SKM-1 (cell line): ENCODE measurements at regions not wholly inside any gene's neighbourhood (a gene's known extent, or its start where the extent isn't known, plus 50 kb on each side); places are given as distances from the start of the nearest gene placed in this dataset.
"Not testable (repeated sequence)": the region's sequence is repeated elsewhere in the genome, so short reads cannot be mapped to it uniquely, and the experiment has no call there.

Experiments
- DNase-seq: peaks from one replicate; lab custom pipeline; 2025; ENCODE audit not compliant: unreplicated experiment; lab: John Stamatoyannopoulos, UW

DNA sequence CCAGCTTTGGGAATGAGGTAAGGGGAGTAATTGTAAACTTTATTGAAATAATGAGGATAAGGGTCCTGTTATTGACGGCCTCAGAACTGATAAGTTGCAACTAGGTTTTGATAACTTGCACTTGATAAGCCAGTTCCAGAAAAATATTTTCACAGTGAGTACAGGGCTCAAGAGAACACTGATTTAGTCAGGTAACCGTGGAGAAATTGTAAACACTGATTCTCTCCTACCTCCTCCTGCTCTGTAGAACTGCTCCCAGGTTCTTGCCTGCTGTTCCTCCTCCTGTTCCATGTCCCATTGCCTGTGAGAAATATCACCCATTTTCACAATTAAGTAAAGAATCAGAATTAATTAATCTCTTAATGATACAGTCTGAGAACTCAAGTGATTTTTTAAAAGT lies 55.0 kb upstream of the CXXC4 start:
- DNase-seq = no peak

DNA sequence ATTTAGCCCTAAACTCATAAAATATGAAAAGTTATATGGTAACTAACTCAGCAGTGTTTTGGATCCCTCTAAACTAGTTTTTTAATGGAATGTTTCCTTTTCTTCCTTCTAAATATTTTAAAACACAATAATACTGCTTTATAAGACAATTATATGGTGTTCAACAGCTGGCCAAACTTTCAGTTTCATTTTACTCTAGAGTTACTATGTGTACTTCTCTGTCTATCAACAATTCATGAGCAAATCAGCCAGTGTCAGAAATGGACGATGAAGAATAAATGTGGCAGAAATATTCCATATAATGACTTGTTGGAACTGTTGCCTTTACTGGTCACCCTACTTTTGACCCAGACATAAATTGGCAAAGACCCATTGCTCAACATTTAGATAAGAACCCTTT lies 64.8 kb upstream of the CXXC4 start:
- no peak for DNase-seq

DNA sequence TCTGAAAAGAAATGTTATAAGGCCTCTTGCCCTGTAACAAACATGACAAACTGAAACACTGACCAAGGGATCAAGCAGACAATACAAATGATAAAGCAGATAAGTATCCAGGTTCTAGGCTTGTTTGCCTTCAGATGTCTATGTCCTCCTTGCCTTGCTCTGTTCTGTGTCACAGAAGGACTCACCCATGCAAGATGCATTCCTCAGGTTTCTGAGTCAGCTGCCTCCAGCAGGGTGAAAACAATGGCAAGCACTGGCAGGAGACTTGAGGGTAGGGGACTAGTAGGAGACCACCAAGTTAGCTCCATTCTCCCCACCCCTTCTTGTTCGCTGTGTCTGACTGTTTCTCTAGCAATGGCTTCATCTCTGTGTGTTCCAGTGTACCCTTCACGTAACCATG lies 76.6 kb upstream of the CXXC4 start:
- no peak for DNase-seq

DNA sequence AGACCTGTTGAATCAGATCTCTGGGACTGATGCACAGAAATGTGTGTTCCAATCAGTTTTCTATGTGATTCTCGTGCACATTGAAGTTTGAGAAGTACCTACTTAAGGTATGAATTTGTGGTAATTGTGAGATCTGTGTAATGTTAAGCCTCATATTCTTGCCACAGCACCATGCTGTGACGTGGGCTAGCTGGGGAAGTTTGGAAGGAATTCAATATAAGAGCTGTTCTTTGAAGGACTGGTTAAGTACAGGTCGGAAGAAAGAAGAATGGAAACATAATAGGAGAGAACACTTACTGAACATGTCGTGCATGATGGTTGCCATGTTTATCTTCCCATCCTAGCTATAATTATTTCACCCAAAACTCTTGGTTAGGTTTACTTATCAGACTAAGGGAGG lies 79.7 kb upstream of the CXXC4 start:
- DNase-seq = no peak

DNA sequence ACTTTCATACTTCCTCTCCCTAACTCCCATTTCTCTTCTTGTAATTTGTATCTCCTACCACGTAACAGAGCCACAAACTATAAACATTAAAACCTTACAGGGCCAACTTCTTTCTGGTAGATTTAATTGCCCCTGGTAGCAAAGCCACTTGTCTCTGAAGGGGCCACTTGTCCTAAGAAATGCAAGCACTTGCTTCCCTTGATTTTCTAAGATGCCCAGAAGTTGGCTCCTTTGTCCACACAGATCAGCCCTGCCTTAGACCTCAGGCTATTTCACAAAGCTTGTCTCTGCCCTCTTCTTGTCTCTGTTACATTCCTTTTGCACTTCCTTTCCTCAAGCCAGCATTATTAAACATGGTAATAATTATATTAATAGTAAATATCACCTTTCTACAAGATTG lies 80.6 kb upstream of the CXXC4 start:
- no peak for DNase-seq

DNA sequence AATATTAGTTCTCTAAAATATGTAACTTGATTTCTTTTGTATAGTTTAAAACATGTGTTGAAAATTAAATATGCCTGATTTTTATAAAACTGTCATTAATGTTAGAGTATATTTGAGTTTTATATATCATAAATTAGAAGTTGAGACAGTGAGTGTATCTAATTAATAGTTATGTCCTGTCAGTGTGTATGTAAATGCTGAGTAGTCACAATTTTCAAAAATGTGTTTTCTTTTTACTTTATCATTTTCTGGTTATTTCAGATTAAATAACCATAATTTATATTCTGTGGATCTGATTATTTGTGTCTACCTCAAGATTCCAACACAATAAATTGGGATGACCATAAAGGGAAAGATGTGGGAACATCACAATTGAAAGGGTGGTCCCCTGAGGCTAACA lies 82.7 kb upstream of the CXXC4 start:
- no peak for DNase-seq

DNA sequence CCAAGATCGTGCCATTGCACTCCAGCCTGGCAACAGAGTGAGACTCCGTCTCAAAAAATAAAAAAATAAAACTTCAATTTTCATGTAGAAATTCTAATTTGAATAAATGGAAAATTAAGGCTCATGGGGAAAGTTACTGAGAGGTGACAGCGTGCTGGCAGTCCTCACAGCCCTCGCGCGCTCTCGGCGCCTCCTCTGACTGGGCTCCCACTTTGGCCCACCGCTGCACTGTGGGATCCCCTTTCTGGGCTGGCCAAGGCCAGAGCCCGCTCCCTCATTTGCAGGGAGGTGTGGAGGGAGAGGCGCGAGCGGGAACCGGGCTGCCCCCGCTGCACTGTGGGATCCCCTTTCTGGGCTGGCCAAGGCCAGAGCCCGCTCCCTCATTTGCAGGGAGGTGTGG lies 86.8 kb upstream of the CXXC4 start:
- not testable (repeated sequence) for DNase-seq

DNA sequence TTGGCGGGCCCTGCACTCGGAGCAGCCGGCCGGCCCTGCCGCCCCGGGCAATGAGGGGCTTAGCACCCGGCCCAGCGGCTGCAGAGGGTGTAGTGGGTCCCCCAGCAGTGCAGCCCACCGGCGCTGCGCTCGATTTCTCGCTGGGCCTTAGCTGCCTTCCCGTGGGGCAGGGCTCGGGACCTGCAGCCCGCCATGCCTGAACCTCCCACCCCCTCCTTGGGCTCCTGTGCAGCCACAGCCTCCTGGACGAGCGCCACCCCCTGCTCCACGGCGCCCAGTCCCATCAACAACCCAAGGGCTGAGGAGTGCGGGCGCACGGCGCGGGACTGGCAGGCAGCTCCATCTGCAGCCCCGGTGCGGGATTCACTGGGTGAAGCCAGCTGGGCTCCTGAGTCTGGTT lies 87.4 kb upstream of the CXXC4 start:
- DNase-seq = not testable (repeated sequence)

DNA sequence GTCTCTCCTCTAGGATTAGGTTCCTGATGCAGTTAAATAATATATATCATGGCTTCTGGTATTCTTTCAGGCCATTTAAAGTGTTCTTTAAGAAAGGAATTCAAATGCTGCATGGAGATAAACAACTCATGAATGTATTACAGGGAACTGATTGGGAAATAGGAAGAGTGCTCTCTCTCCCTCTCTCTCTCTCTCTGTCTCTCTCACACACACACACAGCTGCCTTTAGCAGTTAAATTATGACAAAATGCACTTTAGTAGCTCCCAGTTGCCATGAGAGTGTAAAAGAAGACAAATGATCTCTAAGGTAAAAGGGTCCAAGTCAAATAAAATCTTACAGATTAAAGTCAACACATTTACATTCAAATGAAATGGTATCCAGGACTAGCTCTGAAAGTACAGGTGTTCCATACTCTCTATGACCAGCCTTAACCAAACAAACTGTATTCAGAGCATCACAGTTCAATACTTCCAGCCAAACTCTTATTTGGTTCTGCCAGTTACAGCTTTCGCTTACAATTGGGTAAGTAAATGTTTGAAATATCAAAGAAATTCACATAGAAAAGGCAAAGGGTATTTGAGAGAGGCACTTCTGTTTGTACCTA lies 94.7 kb upstream of the CXXC4 start:
- DNase-seq = no peak

DNA sequence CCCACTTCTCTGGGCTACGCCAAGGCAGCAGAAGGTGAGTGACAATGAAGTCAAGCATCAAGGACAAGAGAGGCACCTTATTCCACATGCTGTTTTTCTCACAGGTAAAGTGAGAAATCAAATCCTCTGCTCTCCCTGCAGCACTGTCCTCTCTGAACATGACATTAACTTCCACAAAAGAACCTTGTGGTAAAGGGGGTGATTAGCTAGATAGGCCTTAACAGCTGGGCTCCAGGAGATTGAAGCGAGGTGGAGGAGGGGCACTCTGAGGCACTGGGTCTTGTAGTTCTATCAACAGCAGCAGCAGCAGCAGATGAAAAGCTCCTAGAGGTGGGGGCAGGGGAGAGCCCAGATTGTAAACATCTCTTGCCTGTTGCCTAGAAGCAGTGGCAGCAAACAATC lies 96.8 kb upstream of the CXXC4 start:
- no peak for DNase-seq

DNA sequence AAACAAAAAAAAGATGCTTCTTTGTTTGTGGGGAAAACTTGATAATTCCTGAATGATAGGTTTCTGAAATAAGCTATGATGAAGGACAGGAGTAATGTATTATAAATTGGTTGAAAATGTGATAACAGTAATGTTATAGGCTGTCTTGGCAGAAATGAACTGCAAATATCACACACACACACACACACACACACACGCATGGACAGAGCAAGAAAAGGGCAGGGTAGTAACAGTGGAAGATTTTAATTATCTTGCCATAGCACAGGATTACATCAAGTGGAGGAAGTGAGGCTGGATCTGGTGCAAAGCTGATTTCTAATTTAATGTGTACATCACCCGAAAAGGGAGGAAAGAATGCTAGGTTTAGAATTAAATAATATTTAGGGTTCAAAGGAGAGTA lies 97.5 kb upstream of the CXXC4 start:
- DNase-seq = no peak

DNA sequence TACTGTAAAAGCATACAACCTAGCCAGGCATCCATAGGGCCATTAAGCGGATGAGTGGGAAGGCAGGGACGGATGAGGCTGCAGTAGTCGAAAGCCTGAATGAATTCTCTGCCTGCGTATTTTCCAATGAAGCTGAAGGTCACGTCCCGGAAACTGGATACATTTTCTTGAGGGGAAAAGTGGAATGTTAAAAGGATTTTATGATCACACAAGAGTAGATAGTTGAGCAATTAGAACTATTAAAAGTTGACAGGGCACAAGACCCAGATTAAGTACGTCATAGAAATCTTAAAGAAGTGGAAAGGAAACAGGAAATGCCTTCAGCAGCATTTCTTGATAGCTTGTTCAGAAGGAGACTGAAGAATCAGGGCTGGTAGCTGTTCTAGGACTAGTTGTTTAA lies 98.3 kb upstream of the CXXC4 start:
- no peak for DNase-seq

DNA sequence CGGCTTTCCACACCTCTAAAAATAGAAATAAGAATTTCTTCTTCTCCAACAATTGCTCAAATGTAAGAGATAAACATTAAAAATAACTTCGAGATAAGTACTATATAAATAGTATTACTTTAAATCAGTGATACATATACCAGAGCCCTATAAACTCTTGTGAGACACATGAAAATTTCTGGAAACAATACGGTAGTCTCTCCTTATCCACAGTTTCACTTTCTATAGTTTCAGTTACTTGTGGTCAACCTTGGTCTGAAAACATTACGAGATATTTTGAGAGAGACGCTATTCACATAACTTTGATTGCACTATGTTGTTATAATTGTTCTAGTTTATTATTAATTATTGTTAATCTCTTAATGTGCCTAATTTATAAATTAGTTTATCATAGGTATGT lies 101.5 kb upstream of the CXXC4 start:
- DNase-seq = no peak

DNA sequence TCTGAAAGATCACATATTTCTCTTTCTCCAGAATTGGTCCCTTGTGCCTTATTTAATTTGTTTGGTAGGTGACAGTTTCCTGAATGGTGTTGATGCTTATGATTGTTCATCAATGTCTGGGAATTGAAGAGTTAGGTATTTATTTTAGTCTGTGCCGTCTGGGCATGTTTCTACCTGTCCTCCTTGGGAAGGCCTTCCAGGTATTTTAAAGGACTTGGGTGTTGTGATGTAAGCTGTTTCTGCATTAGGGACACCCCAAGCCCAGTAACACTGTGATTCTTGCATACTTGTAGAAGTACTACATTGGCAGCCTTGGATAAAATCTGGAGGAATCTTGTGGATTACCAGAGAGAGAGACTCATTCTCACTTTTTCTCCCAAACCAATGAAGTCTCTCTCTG lies 120.8 kb upstream of the CXXC4 start:
- no peak for DNase-seq

DNA sequence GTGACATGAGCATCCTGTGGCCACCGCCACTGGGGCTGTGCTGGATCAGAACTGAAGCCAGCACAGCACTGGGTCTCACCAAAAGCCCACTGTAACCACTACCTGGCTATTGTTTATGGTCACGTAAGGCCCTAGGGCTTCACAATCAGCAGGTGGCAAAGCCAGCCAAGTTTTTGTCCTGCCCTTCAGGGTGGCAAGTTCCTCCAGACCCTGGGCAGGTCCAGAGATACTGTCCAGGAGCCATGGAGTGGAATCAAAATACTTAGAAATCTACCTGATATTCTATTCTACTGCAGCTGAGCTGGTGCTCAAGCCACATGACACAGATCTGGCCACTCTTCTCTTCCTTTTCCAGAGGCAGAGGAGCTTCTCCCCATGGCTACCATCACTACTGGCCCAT lies 121.2 kb upstream of the CXXC4 start:
- no peak for DNase-seq

DNA sequence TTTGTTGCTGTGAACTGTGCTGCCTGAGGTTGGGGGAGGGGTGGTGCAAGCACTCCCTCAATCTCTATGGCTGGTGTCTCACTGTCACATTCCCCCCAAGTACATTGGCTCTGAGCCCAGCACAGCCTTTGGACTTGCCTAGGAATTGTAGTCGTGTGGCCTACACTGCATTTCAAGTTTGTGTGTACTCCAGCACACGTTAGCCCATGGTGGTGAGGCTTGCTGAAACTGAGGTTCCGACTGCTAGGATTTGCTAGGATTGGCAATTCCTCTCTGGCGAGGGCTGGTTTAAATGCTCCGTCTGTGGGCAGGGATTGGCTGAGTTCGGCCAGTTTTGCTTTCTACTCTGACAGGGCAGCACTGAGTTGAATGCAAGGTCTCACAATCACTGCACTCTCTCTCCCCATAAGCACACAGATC lies 121.7 kb upstream of the CXXC4 start:
- no peak for DNase-seq

DNA sequence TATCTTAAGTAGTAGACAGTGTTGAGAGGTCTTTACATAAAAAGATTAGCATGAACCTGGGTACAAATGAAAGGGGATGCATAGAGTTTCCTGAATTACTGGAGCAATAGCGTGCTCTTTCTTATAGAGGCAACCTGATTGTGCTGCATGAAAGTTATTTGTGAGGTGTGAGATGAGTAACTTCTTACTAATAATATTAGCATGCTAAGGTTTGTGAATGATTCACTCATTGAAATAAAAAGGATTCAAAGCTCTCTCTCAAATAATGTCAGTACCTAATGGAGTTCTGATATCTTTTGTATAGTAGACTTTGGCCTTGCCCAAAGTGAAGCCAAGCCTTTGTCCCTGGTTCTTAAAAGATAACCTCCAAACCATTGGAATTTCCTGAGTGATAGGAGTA lies 131.0 kb upstream of the CXXC4 start:
- DNase-seq = no peak

DNA sequence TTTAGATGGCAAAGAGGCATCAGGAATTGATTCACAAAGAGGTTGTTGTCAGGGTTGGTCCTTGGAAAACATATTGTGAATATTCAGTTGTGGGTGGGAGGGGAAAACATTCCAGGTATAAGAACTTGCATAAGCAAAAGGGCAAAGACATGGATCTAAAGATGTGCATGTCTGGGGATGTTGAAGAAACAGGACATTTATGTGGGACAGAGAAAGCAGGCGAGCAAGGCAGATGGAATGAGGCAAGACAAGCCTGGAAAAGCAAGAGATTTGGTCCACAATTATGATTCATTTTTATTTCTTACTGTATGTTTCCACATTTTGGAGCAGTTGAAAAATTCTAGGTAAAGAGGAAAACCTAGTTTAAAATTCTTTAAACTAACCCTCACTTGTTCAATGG lies 134.9 kb upstream of the CXXC4 start:
- DNase-seq = no peak

DNA sequence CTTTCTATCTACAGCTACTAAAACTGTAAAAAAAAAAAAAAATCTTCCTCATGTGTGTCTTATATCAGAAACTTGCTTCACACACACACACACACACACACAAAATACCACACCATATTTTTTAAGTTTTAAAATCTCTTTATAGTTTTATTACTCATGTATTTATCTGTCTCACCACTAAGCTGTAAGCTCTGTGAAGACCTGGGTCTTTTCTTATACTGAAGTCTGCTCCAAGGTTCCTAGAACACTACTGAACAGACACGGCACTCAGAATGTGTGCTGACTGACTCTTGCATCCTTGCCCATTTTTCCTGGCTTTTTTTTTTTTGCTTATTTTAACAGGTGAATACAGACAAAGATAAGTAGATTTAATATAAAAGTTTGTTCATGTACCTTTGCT lies 135.6 kb upstream of the CXXC4 start:
- DNase-seq = no peak

DNA sequence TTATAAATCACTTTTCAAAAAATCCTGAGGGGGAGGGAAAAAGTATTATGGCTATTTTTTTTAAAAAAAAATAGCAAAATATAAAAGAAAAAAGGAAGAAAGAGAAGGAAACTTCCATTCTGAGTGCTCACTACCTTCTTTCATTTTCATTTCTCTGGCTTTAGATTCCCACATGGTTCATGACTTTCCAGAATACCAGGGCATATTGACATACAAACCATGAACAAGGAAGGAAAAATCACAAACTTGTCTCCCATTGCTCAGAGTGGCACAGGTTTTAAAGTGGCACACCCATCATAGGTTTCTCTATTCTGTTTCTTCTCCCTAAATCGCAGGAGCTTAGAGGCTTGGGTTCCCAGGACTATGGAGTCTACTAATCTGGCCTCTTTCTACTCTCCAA lies 136.3 kb upstream of the CXXC4 start:
- DNase-seq = no peak

DNA sequence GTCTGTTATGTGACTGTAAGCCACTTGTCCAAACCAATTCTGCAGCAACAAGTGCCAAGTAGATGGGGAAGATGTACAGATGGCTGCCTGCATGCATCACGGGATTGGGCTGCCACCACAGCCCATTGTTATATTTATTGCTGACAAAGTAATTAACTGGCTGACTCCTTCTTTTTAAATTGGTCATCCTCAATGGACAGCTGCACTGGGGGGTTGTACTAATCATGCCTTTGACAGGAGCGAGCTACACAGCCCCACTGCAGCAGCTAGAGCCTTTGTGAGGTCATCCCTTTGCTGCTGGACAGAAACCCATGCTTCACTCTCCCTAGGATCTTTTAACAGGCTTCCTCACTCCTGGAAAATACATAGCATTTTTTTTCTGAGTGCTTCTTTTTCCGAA lies 146.7 kb upstream of the CXXC4 start:
- DNase-seq = no peak

DNA sequence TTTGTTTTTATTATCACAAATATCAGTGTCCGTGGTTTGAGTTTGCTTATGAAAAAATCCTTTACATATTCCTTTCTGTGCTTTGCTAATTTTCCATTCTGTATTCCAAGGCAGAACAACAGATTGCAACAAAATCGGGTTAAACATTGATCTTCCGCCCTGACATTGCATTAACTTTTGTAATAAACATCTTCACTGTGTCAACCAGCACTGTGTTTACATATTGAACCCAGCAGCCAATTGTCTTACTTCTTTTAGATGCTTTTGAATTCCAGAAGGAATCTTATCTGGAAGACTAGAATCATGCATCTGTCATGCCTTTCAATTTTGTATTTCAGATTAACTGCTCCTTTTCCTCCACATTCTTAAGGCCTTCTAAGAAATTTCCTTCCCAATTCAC lies 147.8 kb upstream of the CXXC4 start:
- DNase-seq = no peak

DNA sequence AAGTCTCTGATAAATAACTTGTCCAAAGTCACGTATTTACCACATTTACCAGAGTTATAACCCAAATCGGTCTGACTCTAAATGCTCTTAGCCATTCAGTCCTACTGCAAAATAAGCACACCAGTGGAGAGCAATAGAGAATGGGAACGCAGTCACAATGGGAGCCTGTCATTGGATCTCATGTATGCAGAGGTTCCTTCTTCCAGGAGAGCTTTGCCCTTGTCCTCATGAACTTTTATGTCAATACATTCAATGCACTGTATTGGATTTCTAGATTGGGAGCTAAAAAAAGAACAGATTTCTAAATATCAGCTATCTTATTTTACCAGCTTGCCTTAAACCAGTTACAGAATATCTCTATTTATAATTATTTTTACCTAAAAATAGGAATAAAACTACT lies 149.1 kb upstream of the CXXC4 start:
- DNase-seq = no peak

DNA sequence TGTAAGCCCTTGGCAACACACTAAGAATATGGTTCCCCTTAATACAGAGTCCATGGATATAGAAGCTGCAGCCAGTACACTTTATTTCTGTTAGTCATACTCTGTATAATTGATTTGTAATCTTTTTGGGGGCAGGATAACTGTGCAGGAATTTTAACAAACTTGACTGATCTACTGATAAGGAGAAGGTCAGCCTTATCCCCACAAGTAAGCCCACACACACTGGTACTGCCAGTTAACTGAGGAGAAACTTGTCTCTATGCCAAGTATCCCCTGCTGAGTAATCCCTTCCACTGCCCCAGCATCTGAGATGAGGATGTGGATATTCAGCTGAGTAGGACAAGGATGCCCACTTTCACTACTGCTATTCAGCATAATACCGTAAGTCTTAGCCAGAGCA lies 154.9 kb upstream of the CXXC4 start:
- DNase-seq = no peak
